Neutrophil (primary cell): ENCODE measurements at regions not wholly inside any gene's neighbourhood (a gene's known extent, or its start where the extent isn't known, plus 50 kb on each side); places are given as distances from the start of the nearest gene placed in this dataset.

ENCODE experiments used
- H3K27ac ChIP-seq: fragments of 200-600 bp; sonication (generic); 2 replicates; pipeline ENCODE4 v1.5.1; 2016; ENCODE audit warnings: mild to moderate bottlenecking, moderate library complexity
- H3K27me3 ChIP-seq: fragments of 200-600 bp; sonication (generic); 2 replicates; pipeline ENCODE4 v1.6.0; 2016; ENCODE audit warnings: mild to moderate bottlenecking
- H3K36me3 ChIP-seq: fragments of 200-600 bp; sonication (generic); 2 replicates; pipeline ENCODE4 v1.5.1; 2017
- H3K4me1 ChIP-seq, 2 experiments: fragments of 200-600 bp in 1 of 2; sonication (generic) in 1 of 2; 1 replicate in 1 of 2; 2 replicates in 1 of 2; pipeline versions ENCODE4 v1.5.1 to v1.6.1; 2013 to 2016; ENCODE audit warnings: low read depth in 1 of 2, low read length in 1 of 2, mild to moderate bottlenecking in 1 of 2, moderate library complexity in 1 of 2; ENCODE audit not compliant: control insufficient read depth in 1 of 2, insufficient read depth in 1 of 2
- H3K4me3 ChIP-seq, 2 experiments: fragments of 200-600 bp in 1 of 2; sonication (generic) in 1 of 2; 1 replicate in 1 of 2; 2 replicates in 1 of 2; pipeline ENCODE4 v1.5.1; 2013 to 2016; ENCODE audit warnings: low read depth in 1 of 2, low read length in 1 of 2, mild to moderate bottlenecking in 1 of 2, moderate library complexity in 1 of 2
- H3K9me3 ChIP-seq: fragments of 200-600 bp; sonication (generic); 2 replicates; pipeline ENCODE4 v1.5.1; 2016
- CTCF ChIP-seq: fragments of 200-600 bp; sonication (generic); IDR thresholded peaks from 2 replicates; pipeline ENCODE4 v1.5.1; 2016; ENCODE audit warnings: antibody characterized with exemption

DNA sequence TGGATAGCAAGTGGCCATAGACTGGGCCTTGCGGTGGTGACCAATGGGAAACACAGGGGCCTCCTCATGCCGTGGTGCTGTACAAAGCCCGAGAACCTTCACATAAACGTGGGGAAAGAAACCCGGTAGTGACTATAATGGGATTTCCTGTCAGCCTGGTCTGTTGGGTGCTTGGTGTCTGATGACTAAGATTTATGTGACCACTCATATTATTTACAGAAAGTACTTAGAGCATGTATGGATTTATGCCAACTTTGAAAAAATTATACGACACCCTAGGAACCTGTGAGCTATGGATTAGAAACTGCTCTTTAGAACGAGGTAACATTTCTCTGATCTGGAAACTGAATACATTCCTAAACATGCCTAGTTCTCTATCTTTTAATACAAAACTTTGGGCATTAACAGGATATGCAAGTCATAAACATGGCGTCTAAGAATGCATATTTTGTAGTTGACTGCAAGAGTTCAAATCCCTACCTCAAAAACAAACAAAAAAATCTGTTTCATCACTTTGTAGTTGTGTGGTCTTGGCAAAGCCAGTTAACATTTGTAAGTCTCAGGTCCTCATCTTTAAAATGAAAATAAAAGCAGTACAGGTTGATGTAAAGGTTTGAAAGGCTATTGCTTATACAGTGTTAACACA, 85.4 kb downstream of the TMEM167A start:
- Histone ChIP-seq H3K36me3 (no peaks in the 10 kb centered on the region), H3K4me1 (no peaks in the 10 kb centered on the region), H3K27ac (no peak overlapping the region), H3K9me3 (no peaks in the 10 kb centered on the region), H3K27me3 (no peaks in the 10 kb centered on the region), H3K4me3 (no peak overlapping the region)
- no peak for TF ChIP-seq CTCF

DNA sequence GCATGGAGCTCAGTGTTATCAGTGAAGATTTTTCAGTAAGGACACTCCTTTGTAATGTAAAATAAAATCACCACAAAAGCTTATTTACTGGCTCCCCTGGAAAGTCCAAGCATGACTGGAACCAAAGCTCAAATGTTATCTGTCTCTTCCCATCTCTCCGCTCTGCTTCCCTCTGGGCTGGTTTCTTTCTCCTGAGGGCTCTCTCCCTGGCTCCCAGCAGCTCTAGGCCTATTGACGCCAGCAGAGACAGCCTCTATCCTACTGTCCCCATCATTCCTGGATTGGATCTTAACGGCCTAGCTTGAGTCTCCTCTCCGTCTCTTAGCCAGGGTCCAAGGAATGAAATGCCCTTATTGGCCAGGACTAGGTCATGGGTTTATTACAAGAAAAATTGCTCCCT, 86.1 kb downstream of the TMEM167A start:
- Histone ChIP-seq H3K27me3 (no peaks in the 10 kb centered on the region), H3K27ac (no peak overlapping the region), H3K36me3 (no peaks in the 10 kb centered on the region), H3K9me3 (no peaks in the 10 kb centered on the region), H3K4me3 (no peak overlapping the region), H3K4me1 (no peaks in the 10 kb centered on the region)
- TF ChIP-seq CTCF, result no peak

- H3K36me3 ChIP-seq, result no peaks in the 10 kb centered on the region
- H3K27ac ChIP-seq, result no peak overlapping the region
- no peaks in the 10 kb centered on the region for H3K4me1 ChIP-seq
- TF ChIP-seq CTCF, result no peak
- H3K9me3 ChIP-seq, result no peaks in the 10 kb centered on the region
- no peaks in the 10 kb centered on the region for H3K27me3 ChIP-seq
- H3K4me3 ChIP-seq, result no peak overlapping the region
Observed at GRCh38 chr5:82987188-82987587, 90.0 kb downstream of the TMEM167A start.

GRCh38 chr5:82986404-82986803, 90.8 kb downstream of the TMEM167A start:
- Histone ChIP-seq H3K27me3 (no peaks in the 10 kb centered on the region), H3K4me3 (no peak overlapping the region), H3K4me1 (no peaks in the 10 kb centered on the region), H3K36me3 (no peaks in the 10 kb centered on the region), H3K9me3 (no peaks in the 10 kb centered on the region), H3K27ac (no peak overlapping the region)
- TF ChIP-seq CTCF, result no peak

GRCh38 chr5:82985763-82986162, 91.4 kb downstream of the TMEM167A start:
- Histone ChIP-seq H3K36me3 (no peaks in the 10 kb centered on the region), H3K4me1 (no peaks in the 10 kb centered on the region), H3K9me3 (no peaks in the 10 kb centered on the region), H3K27me3 (no peaks in the 10 kb centered on the region), H3K27ac (no peak overlapping the region), H3K4me3 (no peak overlapping the region)
- TF ChIP-seq CTCF, result no peak
